Liver (tissue), 8 donors: ENCODE measurements at regions not wholly inside any gene's neighbourhood (a gene's known extent, or its start where the extent isn't known, plus 50 kb on each side); places are given as distances from the start of the nearest gene placed in this dataset.

ENCODE experiments used
- DNase-seq: peaks from one replicate; pipeline ENCODE4 v3.0.0-alpha.2; 2017; ENCODE audit warnings: low spot score
- H3K27ac ChIP-seq, 2 donors: one replicate each; pipeline ENCODE4 v1.7.0; 2013; ENCODE audit warnings: inconsistent platforms in 2 of 2, low read length in 2 of 2, control low read depth in 1 of 2, low read depth in 1 of 2, mild to moderate bottlenecking in 1 of 2
- H3K27me3 ChIP-seq, 4 donors: one replicate each; pipeline versions ENCODE4 v1.6.1 to v1.7.0; 2013; ENCODE audit warnings: low read length in 3 of 4, inconsistent platforms in 1 of 4, mild to moderate bottlenecking in 1 of 4, moderate library complexity in 1 of 4; ENCODE audit not compliant: control insufficient read depth in 4 of 4, insufficient read depth in 4 of 4
- H3K36me3 ChIP-seq, 4 donors: one replicate each; pipeline versions ENCODE4 v1.6.1 to v1.7.0; 2013; ENCODE audit warnings: low read length in 3 of 4, mild to moderate bottlenecking in 3 of 4, low read depth in 1 of 4, moderate library complexity in 1 of 4; ENCODE audit not compliant: control insufficient read depth in 4 of 4, insufficient read depth in 3 of 4
- H3K4me1 ChIP-seq, 4 donors: one replicate each; pipeline versions ENCODE4 v1.6.1 to v1.7.0; 2013; ENCODE audit warnings: low read length in 3 of 4, mild to moderate bottlenecking in 3 of 4, moderate library complexity in 1 of 4; ENCODE audit not compliant: control insufficient read depth in 4 of 4, insufficient read depth in 4 of 4
- H3K4me3 ChIP-seq, 3 donors: one replicate each; pipeline versions ENCODE4 v1.6.1 to v1.7.0; 2013; ENCODE audit warnings: low read length in 3 of 3, control low read depth in 1 of 3, low read depth in 1 of 3, mild to moderate bottlenecking in 1 of 3
- H3K9ac ChIP-seq, 2 donors: one replicate each; pipeline ENCODE4 v1.7.0; 2013; ENCODE audit warnings: low read length in 2 of 2, mild to moderate bottlenecking in 2 of 2, moderate library complexity in 2 of 2, control low read depth in 1 of 2, low read depth in 1 of 2
- H3K9me3 ChIP-seq, 4 donors: one replicate each; pipeline versions ENCODE4 v1.6.1 to v1.7.0; 2013; ENCODE audit warnings: low read length in 3 of 4; ENCODE audit not compliant: control insufficient read depth in 4 of 4
- ATF3 ChIP-seq: IDR thresholded peaks from 2 replicates; pipeline ENCODE4 v1.6.1; 2016; ENCODE audit warnings: antibody characterized with exemption
- EGR1 ChIP-seq, 2 donors: IDR thresholded peaks; 2 replicates each; pipeline ENCODE4 v1.6.1; 2016 to 2018; ENCODE audit warnings: antibody characterized with exemption in 2 of 2, low read depth in 2 of 2
- FOXA1 ChIP-seq: IDR thresholded peaks from 2 replicates; pipeline ENCODE4 v1.6.1; 2016; ENCODE audit warnings: antibody characterized with exemption
- FOXA2 ChIP-seq: IDR thresholded peaks from 2 replicates; pipeline ENCODE4 v1.6.1; 2016; ENCODE audit warnings: antibody characterized with exemption
- GABPA ChIP-seq, 2 donors: IDR thresholded peaks in 1 of 2; conservative IDR thresholded peaks in 1 of 2; 2 replicates each; pipeline ENCODE4 v1.6.1; 2016; ENCODE audit warnings: antibody characterized with exemption in 2 of 2, mild to moderate bottlenecking in 1 of 2, moderate library complexity in 1 of 2
- HNF4A ChIP-seq, 2 donors: conservative IDR thresholded peaks; 2 replicates each; pipeline ENCODE4 v1.6.1; 2016; ENCODE audit warnings: antibody characterized with exemption in 2 of 2, mild to moderate bottlenecking in 2 of 2
- HNF4G ChIP-seq: IDR thresholded peaks from 2 replicates; pipeline ENCODE4 v1.6.1; 2016; ENCODE audit warnings: antibody characterized with exemption
- JUND ChIP-seq, 2 donors: IDR thresholded peaks; 2 replicates each; pipeline ENCODE4 v1.6.1; 2016; ENCODE audit warnings: antibody characterized with exemption in 2 of 2
- MAX ChIP-seq: IDR thresholded peaks from 2 replicates; pipeline ENCODE4 v1.6.1; 2016; ENCODE audit warnings: antibody characterized with exemption
- NR2F2 ChIP-seq: IDR thresholded peaks from 2 replicates; pipeline ENCODE4 v1.6.1; 2016; ENCODE audit warnings: antibody characterized with exemption
- RAD21 ChIP-seq, 2 donors: IDR thresholded peaks; 2 replicates each; pipeline ENCODE4 v1.6.1; 2016; ENCODE audit warnings: antibody characterized with exemption in 2 of 2, mild to moderate bottlenecking in 2 of 2
- RXRA ChIP-seq, 2 donors: IDR thresholded peaks; 2 replicates each; pipeline ENCODE4 v1.6.1; 2017 to 2018; ENCODE audit warnings: antibody characterized with exemption in 2 of 2, mild to moderate bottlenecking in 1 of 2
- SP1 ChIP-seq: IDR thresholded peaks from 2 replicates; pipeline ENCODE4 v1.6.1; 2018; ENCODE audit warnings: antibody characterized with exemption, mild to moderate bottlenecking
- TAF1 ChIP-seq: conservative IDR thresholded peaks from 2 replicates; pipeline ENCODE4 v1.6.1; 2016; ENCODE audit warnings: antibody characterized with exemption, mild to moderate bottlenecking
- YY1 ChIP-seq: IDR thresholded peaks from 2 replicates; pipeline ENCODE4 v1.6.1; 2016; ENCODE audit warnings: antibody characterized with exemption, mild to moderate bottlenecking
- WGBS: extraction: QIAGEN DNeasy Blood & Tissue Kit; methylation state at CpG from one replicate; pipeline ENCODE4 v1.1.7; 2013; 5-methylcytosine and 5-hydroxymethylcytosine counted together
- TF ChIP-seq, protein P1 (sequence below): IDR thresholded peaks from 2 replicates; pipeline ENCODE4 v1.6.1; 2016; ENCODE audit warnings: antibody characterized with exemption, mild to moderate bottlenecking
- TF ChIP-seq, protein P2 (sequence below): fragments of 150-350 bp; IDR thresholded peaks from 2 replicates; pipeline ENCODE4 v1.5.1; 2017; ENCODE audit warnings: improper control_type of control experiment, low read depth, low read length; ENCODE audit not compliant: missing input control
- TF ChIP-seq, protein P3 (sequence below): IDR thresholded peaks from 2 replicates; pipeline ENCODE4 v1.6.1; 2016; ENCODE audit warnings: antibody characterized with exemption
- donor health status: healthy.
- donor health status: healthy.
- donor health status: healthy.
- donor health status: healthy.
- donor health status: healthy.

DNA sequence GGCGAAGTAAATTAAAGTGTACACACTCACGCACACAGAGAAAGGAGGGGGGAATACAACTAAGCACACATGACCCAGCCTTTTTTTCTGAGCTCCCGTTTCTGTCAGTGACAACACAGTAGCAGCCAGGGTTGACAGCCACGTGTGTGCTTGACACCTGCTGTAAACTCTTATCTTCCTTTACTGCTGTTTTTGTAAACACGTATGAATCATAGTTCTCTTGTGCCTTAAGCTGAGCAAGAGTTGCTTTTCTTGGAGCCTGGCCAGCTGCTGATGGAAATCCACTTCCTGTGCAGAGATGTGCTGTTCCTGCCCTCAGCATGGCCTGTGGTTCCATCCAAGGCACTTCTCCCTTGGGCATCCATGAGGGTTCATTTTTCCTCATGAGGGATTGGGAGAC lies 561.9 kb downstream of the GALR1 start:
- Histone ChIP-seq H3K4me1 (no peaks in the 10 kb centered on the region), H3K36me3 (no peaks in the 10 kb centered on the region), H3K4me3 (no peak overlapping the region), H3K27me3 (no peaks in the 10 kb centered on the region), H3K27ac (no peak overlapping the region), H3K9ac (no peak overlapping the region), H3K9me3 (peaks cover 0 to 2% (median 0%) of the 10 kb centered on the region in 4 donors)
- no peak for DNase-seq
- TF ChIP-seq HNF4G = no peak
- TF ChIP-seq, protein P1, sequence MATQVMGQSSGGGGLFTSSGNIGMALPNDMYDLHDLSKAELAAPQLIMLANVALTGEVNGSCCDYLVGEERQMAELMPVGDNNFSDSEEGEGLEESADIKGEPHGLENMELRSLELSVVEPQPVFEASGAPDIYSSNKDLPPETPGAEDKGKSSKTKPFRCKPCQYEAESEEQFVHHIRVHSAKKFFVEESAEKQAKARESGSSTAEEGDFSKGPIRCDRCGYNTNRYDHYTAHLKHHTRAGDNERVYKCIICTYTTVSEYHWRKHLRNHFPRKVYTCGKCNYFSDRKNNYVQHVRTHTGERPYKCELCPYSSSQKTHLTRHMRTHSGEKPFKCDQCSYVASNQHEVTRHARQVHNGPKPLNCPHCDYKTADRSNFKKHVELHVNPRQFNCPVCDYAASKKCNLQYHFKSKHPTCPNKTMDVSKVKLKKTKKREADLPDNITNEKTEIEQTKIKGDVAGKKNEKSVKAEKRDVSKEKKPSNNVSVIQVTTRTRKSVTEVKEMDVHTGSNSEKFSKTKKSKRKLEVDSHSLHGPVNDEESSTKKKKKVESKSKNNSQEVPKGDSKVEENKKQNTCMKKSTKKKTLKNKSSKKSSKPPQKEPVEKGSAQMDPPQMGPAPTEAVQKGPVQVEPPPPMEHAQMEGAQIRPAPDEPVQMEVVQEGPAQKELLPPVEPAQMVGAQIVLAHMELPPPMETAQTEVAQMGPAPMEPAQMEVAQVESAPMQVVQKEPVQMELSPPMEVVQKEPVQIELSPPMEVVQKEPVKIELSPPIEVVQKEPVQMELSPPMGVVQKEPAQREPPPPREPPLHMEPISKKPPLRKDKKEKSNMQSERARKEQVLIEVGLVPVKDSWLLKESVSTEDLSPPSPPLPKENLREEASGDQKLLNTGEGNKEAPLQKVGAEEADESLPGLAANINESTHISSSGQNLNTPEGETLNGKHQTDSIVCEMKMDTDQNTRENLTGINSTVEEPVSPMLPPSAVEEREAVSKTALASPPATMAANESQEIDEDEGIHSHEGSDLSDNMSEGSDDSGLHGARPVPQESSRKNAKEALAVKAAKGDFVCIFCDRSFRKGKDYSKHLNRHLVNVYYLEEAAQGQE = no peak
- no peak for TF ChIP-seq RXRA (IDR thresholded peaks at IDR 0.05)
- TF ChIP-seq YY1 = no peak
- no peak for TF ChIP-seq HNF4A (conservative IDR thresholded peaks at IDR 0.05)
- TF ChIP-seq FOXA1 = no peak
- TF ChIP-seq ATF3 = no peak
- TF ChIP-seq, protein P2, sequence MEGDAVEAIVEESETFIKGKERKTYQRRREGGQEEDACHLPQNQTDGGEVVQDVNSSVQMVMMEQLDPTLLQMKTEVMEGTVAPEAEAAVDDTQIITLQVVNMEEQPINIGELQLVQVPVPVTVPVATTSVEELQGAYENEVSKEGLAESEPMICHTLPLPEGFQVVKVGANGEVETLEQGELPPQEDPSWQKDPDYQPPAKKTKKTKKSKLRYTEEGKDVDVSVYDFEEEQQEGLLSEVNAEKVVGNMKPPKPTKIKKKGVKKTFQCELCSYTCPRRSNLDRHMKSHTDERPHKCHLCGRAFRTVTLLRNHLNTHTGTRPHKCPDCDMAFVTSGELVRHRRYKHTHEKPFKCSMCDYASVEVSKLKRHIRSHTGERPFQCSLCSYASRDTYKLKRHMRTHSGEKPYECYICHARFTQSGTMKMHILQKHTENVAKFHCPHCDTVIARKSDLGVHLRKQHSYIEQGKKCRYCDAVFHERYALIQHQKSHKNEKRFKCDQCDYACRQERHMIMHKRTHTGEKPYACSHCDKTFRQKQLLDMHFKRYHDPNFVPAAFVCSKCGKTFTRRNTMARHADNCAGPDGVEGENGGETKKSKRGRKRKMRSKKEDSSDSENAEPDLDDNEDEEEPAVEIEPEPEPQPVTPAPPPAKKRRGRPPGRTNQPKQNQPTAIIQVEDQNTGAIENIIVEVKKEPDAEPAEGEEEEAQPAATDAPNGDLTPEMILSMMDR = no peak
- no peak for TF ChIP-seq SP1
- TF ChIP-seq, protein P3, sequence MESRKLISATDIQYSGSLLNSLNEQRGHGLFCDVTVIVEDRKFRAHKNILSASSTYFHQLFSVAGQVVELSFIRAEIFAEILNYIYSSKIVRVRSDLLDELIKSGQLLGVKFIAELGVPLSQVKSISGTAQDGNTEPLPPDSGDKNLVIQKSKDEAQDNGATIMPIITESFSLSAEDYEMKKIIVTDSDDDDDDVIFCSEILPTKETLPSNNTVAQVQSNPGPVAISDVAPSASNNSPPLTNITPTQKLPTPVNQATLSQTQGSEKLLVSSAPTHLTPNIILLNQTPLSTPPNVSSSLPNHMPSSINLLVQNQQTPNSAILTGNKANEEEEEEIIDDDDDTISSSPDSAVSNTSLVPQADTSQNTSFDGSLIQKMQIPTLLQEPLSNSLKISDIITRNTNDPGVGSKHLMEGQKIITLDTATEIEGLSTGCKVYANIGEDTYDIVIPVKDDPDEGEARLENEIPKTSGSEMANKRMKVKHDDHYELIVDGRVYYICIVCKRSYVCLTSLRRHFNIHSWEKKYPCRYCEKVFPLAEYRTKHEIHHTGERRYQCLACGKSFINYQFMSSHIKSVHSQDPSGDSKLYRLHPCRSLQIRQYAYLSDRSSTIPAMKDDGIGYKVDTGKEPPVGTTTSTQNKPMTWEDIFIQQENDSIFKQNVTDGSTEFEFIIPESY = no peak
- TF ChIP-seq TAF1 = no peak
- no peak for TF ChIP-seq FOXA2
- TF ChIP-seq EGR1 (IDR thresholded peaks at IDR 0.05; ENCODE audit: low read depth in 2 of 2) = no peak
- TF ChIP-seq NR2F2 = no peak
- TF ChIP-seq MAX = no peak
- no peak for TF ChIP-seq RAD21 (IDR thresholded peaks at IDR 0.05)
- TF ChIP-seq GABPA (IDR thresholded peaks at IDR 0.05 in 1 of 2, conservative IDR thresholded peaks at IDR 0.05 in 1 of 2) = no peak
- TF ChIP-seq JUND (IDR thresholded peaks at IDR 0.05) = no peak
- 56% methylated on average over 5 of the region's 5 CpGs for WGBS
